ENCODE measurements at regions not wholly inside any gene's neighbourhood (a gene's known extent, or its start where the extent isn't known, plus 50 kb on each side); places are given as distances from the start of the nearest gene placed in this dataset.

DNA sequence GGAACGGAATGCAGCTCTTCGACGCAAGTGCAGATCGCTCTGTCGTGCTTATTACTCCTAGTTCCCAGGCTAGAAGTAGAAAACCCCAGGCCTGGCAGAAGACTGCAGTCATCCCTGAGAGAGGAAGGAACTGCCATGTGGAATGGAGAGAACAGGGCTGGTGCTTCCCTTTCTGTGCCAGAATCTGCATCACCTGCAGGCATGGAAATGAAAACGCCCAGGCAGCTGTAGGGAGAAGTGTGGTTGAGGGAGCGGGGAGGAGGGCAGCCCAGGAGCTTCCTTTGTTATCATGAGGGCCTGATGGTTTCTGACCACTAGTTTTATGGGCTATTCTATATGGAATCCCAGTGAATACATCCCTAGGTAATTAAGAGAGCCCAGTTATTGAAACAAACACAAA is 79.4 kb upstream of the SMIM21 start:
- Histone ChIP-seq H3K4me1 (no peaks in the 10 kb centered on the region), H3K27me3 (no peaks in the 10 kb centered on the region), H3K9me3 (no peaks in the 10 kb centered on the region), H3K4me3 (no peak overlapping the region), H3K36me3 (no peaks in the 10 kb centered on the region), H3K27ac (no peak overlapping the region)
- in situ Hi-C loops (cut with MboI; ENCODE audit: low sequenced_read_pairs in 4 of 4), result no loop called here
- intact Hi-C loops (cut with DNase I; ENCODE audit: low total_unique reads), result no loop called here
- ATAC-seq, result no peak
- no peak for DNase-seq
- TF ChIP-seq POLR2A (IDR thresholded peaks at IDR 0.05) (no peak), CTCF (IDR thresholded peaks at IDR 0.05 in 4 of 5, conservative IDR thresholded peaks at IDR 0.05 in 1 of 5) (no peak)

- H3K4me1 ChIP-seq, result no peaks in the 10 kb centered on the region
- H3K27me3 ChIP-seq, result no peaks in the 10 kb centered on the region
- intact Hi-C loops (cut with DNase I; ENCODE audit: low total_unique reads) (no loop called here), in situ Hi-C loops (cut with MboI; ENCODE audit: low sequenced_read_pairs in 4 of 4) (no loop called here)
- ATAC-seq (no peak), DNase-seq (no peak)
- no peaks in the 10 kb centered on the region for H3K36me3 ChIP-seq
- H3K27ac ChIP-seq, result no peak overlapping the region
- no peak for TF ChIP-seq POLR2A (IDR thresholded peaks at IDR 0.05)
- TF ChIP-seq CTCF (IDR thresholded peaks at IDR 0.05 in 4 of 5, conservative IDR thresholded peaks at IDR 0.05 in 1 of 5), result no peak
- no peak overlapping the region for H3K4me3 ChIP-seq
- no peaks in the 10 kb centered on the region for H3K9me3 ChIP-seq
These were observed 77.0 kb upstream of the SMIM21 start for GRCh38 chr18:75504469-75504868.

GRCh38 chr18:75503615-75504014 is 76.1 kb upstream of the SMIM21 start:
- no peak overlapping the region for H3K4me3 ChIP-seq
- no peak for TF ChIP-seq CTCF (IDR thresholded peaks at IDR 0.05 in 4 of 5, conservative IDR thresholded peaks at IDR 0.05 in 1 of 5)
- no peaks in the 10 kb centered on the region for H3K4me1 ChIP-seq
- no peaks in the 10 kb centered on the region for H3K9me3 ChIP-seq
- H3K36me3 ChIP-seq, result no peaks in the 10 kb centered on the region
- ATAC-seq, result no peak
- DNase-seq, result no peak
- intact Hi-C loops (cut with DNase I; ENCODE audit: low total_unique reads), result no loop called here
- H3K27me3 ChIP-seq, result no peaks in the 10 kb centered on the region
- no peak overlapping the region for H3K27ac ChIP-seq
- in situ Hi-C loops (cut with MboI; ENCODE audit: low sequenced_read_pairs in 4 of 4), result no loop called here

DNA sequence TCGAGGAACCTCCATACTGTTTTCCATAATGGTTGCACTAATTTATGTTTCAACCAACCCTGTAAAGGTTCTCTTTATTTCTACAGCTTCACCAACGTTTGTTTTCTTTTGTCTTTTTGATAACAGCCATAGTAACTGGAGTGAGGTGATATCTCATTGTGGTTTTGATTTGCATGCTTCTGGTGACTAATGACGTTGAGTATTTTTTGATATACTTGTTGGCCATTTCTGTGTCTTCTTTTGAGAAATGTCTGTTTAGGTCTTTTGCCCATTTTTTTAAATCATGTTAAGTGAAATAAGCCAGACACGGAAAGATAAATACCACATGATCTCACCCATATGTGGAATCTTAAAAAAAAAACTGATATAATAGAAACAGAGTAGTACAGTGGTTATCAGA is 74.8 kb upstream of the SMIM21 start:
- Histone ChIP-seq H3K27me3 (no peaks in the 10 kb centered on the region), H3K27ac (no peak overlapping the region), H3K4me3 (no peak overlapping the region), H3K9me3 (no peaks in the 10 kb centered on the region), H3K36me3 (no peaks in the 10 kb centered on the region), H3K4me1 (no peaks in the 10 kb centered on the region)
- in situ Hi-C loops (cut with MboI; ENCODE audit: low sequenced_read_pairs in 4 of 4), result no loop called here
- TF ChIP-seq CTCF (IDR thresholded peaks at IDR 0.05 in 4 of 5, conservative IDR thresholded peaks at IDR 0.05 in 1 of 5) (no peak), POLR2A (IDR thresholded peaks at IDR 0.05) (no peak)
- no peak for ATAC-seq
- intact Hi-C loops (cut with DNase I; ENCODE audit: low total_unique reads), result no loop called here
- no peak for DNase-seq

DNA sequence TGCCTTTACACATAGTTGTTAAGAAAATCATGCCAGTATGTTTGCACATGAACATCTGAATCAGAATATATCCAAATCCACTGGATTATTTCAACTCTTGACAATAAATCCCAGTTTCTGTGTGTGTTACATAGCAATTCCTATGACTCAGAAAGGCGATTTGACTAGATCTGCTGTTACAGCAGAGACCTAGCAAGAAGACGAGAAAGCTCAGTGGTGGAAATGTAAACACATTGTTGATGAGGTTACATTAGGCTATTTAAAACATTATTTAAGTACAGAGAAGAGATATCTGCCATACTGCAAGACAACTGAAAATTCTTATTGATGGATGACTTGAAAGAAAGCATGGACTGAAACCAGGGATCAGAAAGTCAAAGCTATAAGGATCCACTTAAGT is 73.0 kb upstream of the SMIM21 start:
- no peak for DNase-seq
- Histone ChIP-seq H3K27me3 (no peaks in the 10 kb centered on the region), H3K27ac (no peak overlapping the region), H3K4me1 (no peaks in the 10 kb centered on the region), H3K4me3 (no peak overlapping the region), H3K36me3 (no peaks in the 10 kb centered on the region), H3K9me3 (no peaks in the 10 kb centered on the region)
- TF ChIP-seq CTCF (IDR thresholded peaks at IDR 0.05 in 4 of 5, conservative IDR thresholded peaks at IDR 0.05 in 1 of 5) (no peak), POLR2A (IDR thresholded peaks at IDR 0.05) (no peak)
- in situ Hi-C loops (cut with MboI; ENCODE audit: low sequenced_read_pairs in 4 of 4), result no loop called here
- no peak for ATAC-seq
- intact Hi-C loops (cut with DNase I; ENCODE audit: low total_unique reads), result no loop called here
